Neural progenitor cell (in vitro differentiated cells): ENCODE measurements at regions not wholly inside any gene's neighbourhood (a gene's known extent, or its start where the extent isn't known, plus 50 kb on each side); places are given as distances from the start of the nearest gene placed in this dataset.

Experiments
- CTCF ChIP-seq: fragments of 200-600 bp; sonication (generic); IDR thresholded peaks from 2 replicates; pipeline ENCODE4 v1.5.1; 2017; ENCODE audit warnings: antibody characterized with exemption, mild to moderate bottlenecking
- EZH2 ChIP-seq: fragments of 200-600 bp; sonication (generic); IDR thresholded peaks from 2 replicates; pipeline ENCODE4 v1.6.1; 2017; ENCODE audit warnings: antibody characterized with exemption, mild to moderate bottlenecking, moderate library complexity

DNA sequence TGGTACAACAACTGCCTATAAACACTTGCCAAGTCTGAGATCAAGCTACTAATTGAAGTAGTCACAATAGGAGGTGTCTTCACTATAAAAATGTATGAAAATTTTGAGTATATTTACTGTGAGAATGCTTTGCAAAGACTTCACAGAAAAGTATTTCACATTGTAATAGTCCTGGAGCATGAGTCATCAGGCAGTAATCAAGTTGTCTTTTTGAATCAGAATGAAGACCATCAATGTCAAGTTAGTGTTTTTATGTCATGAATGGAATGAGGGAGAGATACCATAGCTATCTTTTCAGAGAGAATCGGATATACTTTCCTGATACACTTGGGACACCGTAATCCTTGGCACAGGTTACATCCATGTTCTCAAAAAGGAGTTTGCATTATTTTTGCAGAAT is 466.9 kb upstream of the ARRDC3 start:
- TF ChIP-seq CTCF (no peak), EZH2 (no peak)
